AG04449 (cell line): ENCODE measurements at regions not wholly inside any gene's neighbourhood (a gene's known extent, or its start where the extent isn't known, plus 50 kb on each side); places are given as distances from the start of the nearest gene placed in this dataset.

ENCODE experiments used
- CTCF ChIA-PET: fragments of 350-600 bp; formaldehyde crosslinking; extraction: SDS; loops from one replicate; lab custom pipeline; 2021; ENCODE audit warnings: antibody characterized with exemption; lab: Yijun Ruan, JAX
- POLR2A ChIA-PET: fragments of 400-600, 350-600 bp; formaldehyde crosslinking; extraction: SDS; loops from one replicate; lab custom pipeline; 2020; ENCODE audit warnings: antibody characterized with exemption, inconsistent platforms; lab: Yijun Ruan, JAX
- DNase-seq: peaks from one replicate; pipeline ENCODE4 v3.0.0-alpha.2; 2010; ENCODE audit warnings: low read depth, low spot score
- H3K4me3 ChIP-seq: 2 replicates; pipeline ENCODE4 v1.5.1; 2011; ENCODE audit warnings: low read depth, mild to moderate bottlenecking, control low read depth, low read length
- TF ChIP-seq, protein P1 (sequence below): IDR thresholded peaks from one replicate; pipeline ENCODE4 v1.5.1; 2011; ENCODE audit warnings: mild to moderate bottlenecking, moderate library complexity, low read length, control low read depth, inconsistent platforms; ENCODE audit not compliant: insufficient read depth; ENCODE audit errors: missing control alignments

DNA sequence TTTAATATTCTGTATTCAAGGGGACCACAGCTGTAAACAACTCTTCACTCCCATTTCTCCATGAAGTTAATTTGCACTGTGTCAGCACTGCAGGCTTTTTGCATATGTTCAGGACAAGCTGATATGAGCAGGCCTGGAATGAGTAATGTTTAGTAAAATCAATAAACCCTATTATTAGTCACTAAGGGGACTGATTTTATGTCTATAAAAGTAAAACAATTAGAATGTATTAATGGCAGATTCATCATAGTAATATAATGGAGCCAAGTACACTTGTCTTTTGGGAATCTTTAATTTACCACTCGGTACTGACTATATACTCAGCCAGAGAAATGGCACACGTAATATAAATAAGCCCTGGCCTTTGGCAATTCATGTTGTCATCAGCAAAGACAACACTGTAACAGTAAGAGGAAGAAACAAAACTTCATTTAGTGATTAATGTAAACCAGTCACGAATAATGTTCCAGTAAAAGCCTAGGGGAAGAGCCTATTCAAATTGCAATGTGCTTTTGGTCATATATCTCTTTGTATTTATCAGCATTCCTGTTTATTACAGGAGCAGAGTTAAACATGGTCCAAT, 111.6 kb downstream of the ZNF608 start:
- POLR2A ChIA-PET: interaction anchor here (1.0 kb wide), 1 partner anchor 179 kb away, joined by 3 read pairs; no protein-coding TSS in a partner anchor
- H3K4me3 ChIP-seq: no peak overlapping the region
- DNase-seq: no peak
- CTCF ChIA-PET: no interaction called here
- TF ChIP-seq, protein P1, sequence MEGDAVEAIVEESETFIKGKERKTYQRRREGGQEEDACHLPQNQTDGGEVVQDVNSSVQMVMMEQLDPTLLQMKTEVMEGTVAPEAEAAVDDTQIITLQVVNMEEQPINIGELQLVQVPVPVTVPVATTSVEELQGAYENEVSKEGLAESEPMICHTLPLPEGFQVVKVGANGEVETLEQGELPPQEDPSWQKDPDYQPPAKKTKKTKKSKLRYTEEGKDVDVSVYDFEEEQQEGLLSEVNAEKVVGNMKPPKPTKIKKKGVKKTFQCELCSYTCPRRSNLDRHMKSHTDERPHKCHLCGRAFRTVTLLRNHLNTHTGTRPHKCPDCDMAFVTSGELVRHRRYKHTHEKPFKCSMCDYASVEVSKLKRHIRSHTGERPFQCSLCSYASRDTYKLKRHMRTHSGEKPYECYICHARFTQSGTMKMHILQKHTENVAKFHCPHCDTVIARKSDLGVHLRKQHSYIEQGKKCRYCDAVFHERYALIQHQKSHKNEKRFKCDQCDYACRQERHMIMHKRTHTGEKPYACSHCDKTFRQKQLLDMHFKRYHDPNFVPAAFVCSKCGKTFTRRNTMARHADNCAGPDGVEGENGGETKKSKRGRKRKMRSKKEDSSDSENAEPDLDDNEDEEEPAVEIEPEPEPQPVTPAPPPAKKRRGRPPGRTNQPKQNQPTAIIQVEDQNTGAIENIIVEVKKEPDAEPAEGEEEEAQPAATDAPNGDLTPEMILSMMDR: no peak

DNA sequence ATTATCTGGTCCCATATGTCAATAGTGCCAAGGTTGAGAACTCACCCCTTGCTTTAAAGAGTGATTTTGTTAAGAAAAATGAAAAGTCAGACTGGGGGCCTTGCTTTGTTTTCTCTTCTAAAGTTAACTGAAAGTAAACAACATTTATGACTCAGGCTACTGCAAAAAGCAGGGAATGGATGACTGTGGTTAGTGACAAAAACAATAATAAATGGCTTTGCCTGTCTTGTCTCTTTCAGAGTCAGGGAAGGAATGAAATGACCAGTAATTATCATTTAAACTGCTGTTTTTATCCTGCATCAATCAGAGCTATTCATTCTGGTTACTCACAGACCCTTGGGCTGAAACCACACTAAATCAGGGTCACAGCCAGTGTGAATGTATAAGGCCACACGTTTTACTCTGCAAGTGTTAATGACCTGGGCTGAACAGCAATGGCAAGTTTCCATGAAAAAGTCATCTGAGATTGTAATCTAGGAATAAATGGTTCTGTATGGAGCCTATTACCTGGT, 112.2 kb downstream of the ZNF608 start:
- POLR2A ChIA-PET: no interaction called here
- DNase-seq: no peak
- H3K4me3 ChIP-seq: no peak overlapping the region
- TF ChIP-seq, protein P1: no peak
- CTCF ChIA-PET: interaction anchor here (1.3 kb wide), 1 partner anchor 8 kb away, joined by 4 read pairs; no protein-coding TSS in a partner anchor

DNA sequence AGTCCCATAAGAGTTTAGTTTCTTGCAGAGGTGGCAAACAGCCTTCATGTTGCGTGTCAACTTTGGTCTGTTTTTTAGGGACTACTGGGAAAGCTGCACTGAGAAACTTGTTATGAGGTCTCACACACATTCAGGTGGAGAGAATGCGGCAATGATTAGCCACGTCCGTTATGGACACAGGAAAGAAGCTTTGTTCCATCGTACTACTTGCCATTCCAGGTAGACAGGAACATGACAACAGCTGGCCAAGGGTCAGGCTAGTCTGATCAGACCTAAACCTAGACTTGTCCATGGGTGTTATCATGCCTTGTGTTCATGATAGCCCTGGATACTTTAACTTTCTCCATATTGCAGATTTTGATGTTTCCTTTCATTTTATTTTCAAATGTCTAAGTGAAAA, 113.2 kb downstream of the ZNF608 start:
- TF ChIP-seq, protein P1: no peak
- ChIA-PET POLR2A (no interaction called here), CTCF (interaction anchor here (1.3 kb wide), 1 partner anchor 9 kb away, joined by 4 read pairs; no protein-coding TSS in a partner anchor)
- H3K4me3 ChIP-seq: no peak overlapping the region
- no peak for DNase-seq

DNA sequence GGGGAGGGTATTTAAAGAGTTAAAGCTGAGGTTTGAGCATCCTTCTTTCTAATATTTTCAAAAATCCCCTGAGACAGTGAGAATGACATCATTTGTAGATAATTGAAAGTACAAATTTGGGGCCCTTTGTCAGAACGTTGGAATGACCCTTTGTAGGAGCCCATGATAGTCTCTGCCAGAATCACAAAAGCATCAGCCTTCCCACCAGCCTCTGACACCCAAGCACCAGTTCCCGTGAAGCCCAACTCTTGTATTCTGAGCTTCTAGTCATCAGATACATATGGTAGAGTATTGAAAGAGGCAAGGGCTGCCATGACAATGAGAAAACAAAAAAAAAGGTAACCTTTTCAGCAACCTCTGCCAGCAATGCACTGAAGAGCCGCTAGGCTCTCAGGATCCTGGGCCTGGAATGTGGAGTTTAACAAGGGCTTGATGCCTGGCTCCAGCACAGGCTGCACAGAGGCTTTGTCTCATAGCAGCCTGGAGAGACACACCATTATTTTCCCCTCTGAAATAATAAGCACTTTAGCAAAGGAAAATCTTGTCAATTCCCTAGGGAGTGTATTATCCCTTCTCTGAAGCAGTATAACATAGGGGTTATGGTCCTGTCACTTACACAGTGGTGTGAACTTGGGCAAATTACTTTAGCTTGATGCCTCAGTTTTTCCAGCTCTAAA, 114.4 kb downstream of the ZNF608 start:
- TF ChIP-seq, protein P1: no peak
- no peak overlapping the region for H3K4me3 ChIP-seq
- CTCF ChIA-PET: no interaction called here
- DNase-seq: no peak
- POLR2A ChIA-PET: no interaction called here

DNA sequence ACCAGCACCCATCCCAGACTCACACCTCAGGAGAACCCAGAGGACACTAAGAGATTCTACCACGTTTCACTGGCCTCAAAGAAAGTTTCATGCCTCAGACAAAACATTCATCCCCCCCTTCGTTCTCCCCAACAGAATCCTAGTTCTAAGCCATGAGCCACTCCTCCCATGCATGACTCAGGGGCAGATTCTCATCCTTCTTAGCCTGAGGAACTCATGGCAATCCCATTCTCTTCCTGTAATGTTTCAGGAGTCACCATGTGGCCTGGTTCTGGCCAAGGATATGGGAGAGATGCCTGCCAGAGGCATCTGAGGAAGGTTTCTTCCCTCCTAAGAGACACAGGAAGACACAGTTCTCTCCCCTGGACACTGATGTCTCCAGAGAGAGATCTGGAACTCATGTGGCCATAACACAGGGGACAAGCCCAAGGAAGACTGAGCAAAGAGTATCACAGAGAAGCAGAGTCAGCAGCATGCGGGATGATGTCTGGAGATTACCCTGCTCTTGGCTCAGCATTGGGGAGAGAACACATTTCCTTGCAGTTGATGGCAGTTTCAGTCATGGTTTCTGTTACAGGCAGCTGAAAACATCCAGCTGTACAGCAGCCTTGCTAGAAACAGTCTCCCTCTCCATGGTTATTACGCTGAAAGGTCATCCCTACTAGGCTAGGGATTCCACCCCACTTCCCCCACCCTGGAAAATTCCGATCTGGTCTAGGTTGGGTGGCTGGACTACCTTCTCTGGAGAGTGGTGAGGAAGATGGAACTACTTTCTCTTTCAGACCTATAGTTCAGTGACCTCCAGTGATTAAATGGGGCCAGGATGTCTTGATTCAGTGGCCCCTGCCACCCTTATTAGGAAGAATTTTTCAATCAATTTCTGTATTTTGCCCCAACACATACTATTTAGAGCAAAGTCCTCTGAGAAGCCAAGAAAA, 115.4 kb downstream of the ZNF608 start:
- no peak overlapping the region for H3K4me3 ChIP-seq
- ChIA-PET CTCF (interaction anchor here (0.7 kb wide), 1 partner anchor 23 kb away, joined by 3 read pairs; no protein-coding TSS in a partner anchor), POLR2A (no interaction called here)
- TF ChIP-seq, protein P1: no peak
- no peak for DNase-seq
